K562 (cell line): ENCODE measurements at regions not wholly inside any gene's neighbourhood (a gene's known extent, or its start where the extent isn't known, plus 50 kb on each side); places are given as distances from the start of the nearest gene placed in this dataset.

Source experiments
- ATAC-seq: fragments of 200-7000 bp; cut with Tn5 transposase; 3 replicates; pipeline ENCODE4 v1.9.1; 2020; ENCODE audit warnings: moderate library complexity
- BruUV-seq: library from RNA; stranded (reverse); fragments of 400-500 nt; replicated peaks from 2 replicates; lab custom pipeline; 2021; lab: Mats Ljungman, UMichigan
- CTCF ChIA-PET: fragments of 300-600 bp; formaldehyde crosslinking; extraction: SDS; loops from one replicate; lab custom pipeline; 2021; ENCODE audit warnings: low intra/inter-chr PET ratio; lab: Yijun Ruan, JAX
- POLR2A ChIA-PET: fragments of 300-600, 350-650 bp; sonication (Branson Sonifier 250); formaldehyde crosslinking; extraction: SDS; loops from one replicate; lab custom pipeline; 2021; ENCODE audit warnings: antibody characterized with exemption, inconsistent platforms; lab: Yijun Ruan, JAX
- DNase-seq, 4 experiments: peaks; one replicate each; pipeline versions ENCODE4 v3.0.0 to v3.0.0-alpha.2; 2011 to 2018; ENCODE audit warnings: low spot score in 3 of 4, mixed read lengths in 3 of 4; ENCODE audit errors: extremely low read depth in 1 of 4
- FAIRE-seq: peaks from 2 replicates; lab custom pipeline; 2011; peaks lifted over from hg19 to GRCh38; lab: Jason Lieb, UNC
- H2AFZ ChIP-seq: 2 replicates; pipeline ENCODE4 v1.6.0; 2011; ENCODE audit warnings: low read depth, low read length, control low read depth, inconsistent platforms
- H3K27ac ChIP-seq: fragments of 200-600 bp; 3 replicates; pipeline ENCODE4 v1.8.0; 2011; ENCODE audit warnings: low read depth, mild to moderate bottlenecking, control low read depth, inconsistent platforms, low read length, moderate library complexity, mixed read lengths; ENCODE audit errors: extremely low read depth
- H3K27me3 ChIP-seq, 2 experiments: fragments of 300-600 bp in 1 of 2; 2 replicates in 1 of 2; 3 replicates in 1 of 2; pipeline versions ENCODE4 v1.6.0 to v1.8.0; 2011; ENCODE audit warnings: inconsistent platforms in 2 of 2, low read length in 2 of 2, mild to moderate bottlenecking in 1 of 2, mixed read lengths in 1 of 2, moderate library complexity in 1 of 2; ENCODE audit not compliant: control insufficient read depth in 2 of 2, insufficient read depth in 2 of 2
- H3K36me3 ChIP-seq: fragments of 300-600 bp; 3 replicates; pipeline ENCODE4 v1.8.0; 2011; ENCODE audit warnings: mild to moderate bottlenecking, low read length, inconsistent platforms; ENCODE audit not compliant: control insufficient read depth, insufficient read depth
- H3K4me1 ChIP-seq, 2 experiments: fragments of 200-600 bp in 1 of 2; replicated peaks in 1 of 2; 2 replicates in 1 of 2; 3 replicates in 1 of 2; pipeline versions ENCODE4 v1.5.1 to v1.8.0; 2011; ENCODE audit warnings: inconsistent platforms in 2 of 2, low read length in 2 of 2, mild to moderate bottlenecking in 1 of 2, mixed read lengths in 1 of 2, moderate library complexity in 1 of 2; ENCODE audit not compliant: control insufficient read depth in 2 of 2, insufficient read depth in 2 of 2
- H3K4me2 ChIP-seq: 2 replicates; pipeline ENCODE4 v1.6.1; 2011; ENCODE audit warnings: low read length, control low read depth, inconsistent platforms, mixed read lengths; ENCODE audit not compliant: insufficient read depth
- H3K4me3 ChIP-seq: fragments of 200-600 bp; sonication (generic), shearing (Covaris generic); 2 replicates; pipeline ENCODE4 v1.5.1; 2016; ENCODE audit warnings: control low read depth, inconsistent platforms
- H3K79me2 ChIP-seq: fragments of 200-600 bp; 3 replicates; pipeline ENCODE4 v1.8.0; 2011; ENCODE audit warnings: low read length, inconsistent platforms; ENCODE audit not compliant: control insufficient read depth, insufficient read depth
- H3K9ac ChIP-seq, 2 experiments: 2 replicates each; pipeline versions ENCODE4 v1.6.0 to v1.6.1; 2011; ENCODE audit warnings: low read depth in 2 of 2, low read length in 2 of 2, control low read depth in 1 of 2, inconsistent platforms in 1 of 2, mild to moderate bottlenecking in 1 of 2, mixed read lengths in 1 of 2; ENCODE audit not compliant: insufficient read depth in 1 of 2
- H3K9me1 ChIP-seq: one replicate; pipeline ENCODE4 v1.6.0; 2011; ENCODE audit warnings: inconsistent platforms, mild to moderate bottlenecking, low read length, moderate library complexity; ENCODE audit not compliant: control insufficient read depth, insufficient read depth
- H3K9me3 ChIP-seq: replicated peaks from 2 replicates; pipeline ENCODE4 v1.5.1; 2011; ENCODE audit warnings: low read depth, low read length, inconsistent platforms; ENCODE audit not compliant: control insufficient read depth, insufficient read depth
- H4K20me1 ChIP-seq: replicated peaks from 2 replicates; pipeline ENCODE4 v1.6.1; 2011; ENCODE audit warnings: low read length, inconsistent platforms, mixed read lengths; ENCODE audit not compliant: control insufficient read depth, insufficient read depth
- ELF1 ChIP-seq: fragments of 200-800 bp; sonication (Bioruptor generic); IDR thresholded peaks from 2 replicates; pipeline ENCODE4 v1.6.1; 2016; ENCODE audit warnings: missing genetic modification characterization, missing compliant biosample characterization
- FOXK2 ChIP-seq, 2 experiments: fragments of 450-650 bp; IDR thresholded peaks in 1 of 2; conservative IDR thresholded peaks in 1 of 2; 2 replicates each; pipeline ENCODE4 v1.6.1; 2016; ENCODE audit warnings: low read depth in 2 of 2, mild to moderate bottlenecking in 1 of 2
- GATAD2A ChIP-seq: fragments of 450-650 bp; IDR thresholded peaks from 2 replicates; pipeline ENCODE4 v1.6.1; 2017
- HDAC3 ChIP-seq: fragments of 450-650 bp; IDR thresholded peaks from 2 replicates; pipeline ENCODE4 v1.6.1; 2018; ENCODE audit warnings: borderline replicate concordance, mild to moderate bottlenecking, moderate library complexity; ENCODE audit not compliant: partially characterized antibody
- HNRNPUL1 ChIP-seq: fragments of 200-400 bp; formaldehyde crosslinking; IDR thresholded peaks from 2 replicates; pipeline ENCODE4 v1.6.1; 2017; ENCODE audit warnings: low read length
- KDM1A ChIP-seq, 2 experiments: fragments of 450-650 bp; IDR thresholded peaks; 2 replicates each; pipeline ENCODE4 v1.6.1; 2016; ENCODE audit warnings: mild to moderate bottlenecking in 2 of 2
- MAFG ChIP-seq: fragments of 450-650 bp; conservative IDR thresholded peaks from 2 replicates; pipeline ENCODE4 v1.6.1; 2016; ENCODE audit warnings: missing genetic modification characterization, missing compliant biosample characterization
- MCM3 ChIP-seq: fragments of 450-650 bp; IDR thresholded peaks from 2 replicates; pipeline ENCODE4 v1.6.1; 2016
- MXD1 ChIP-seq: fragments of 250-450 bp; sonication (Bioruptor Pico); IDR thresholded peaks from 2 replicates; pipeline ENCODE4 v1.8.0; 2021; ENCODE audit warnings: borderline replicate concordance, mild to moderate bottlenecking, moderate library complexity; ENCODE audit not compliant: poor library complexity, severe bottlenecking
- POLR2H ChIP-seq: IDR thresholded peaks from 2 replicates; pipeline ENCODE4 v1.6.1; 2016; ENCODE audit warnings: missing genetic modification characterization, low read depth, mild to moderate bottlenecking, control low read depth, missing compliant biosample characterization, moderate library complexity
- RBM22 ChIP-seq: fragments of 200-400 bp; formaldehyde crosslinking; IDR thresholded peaks from 2 replicates; pipeline ENCODE4 v1.6.1; 2018; ENCODE audit warnings: low read length, low read depth; ENCODE audit not compliant: poor library complexity, severe bottlenecking
- RBM39 ChIP-seq: fragments of 200-400 bp; formaldehyde crosslinking; optimal IDR thresholded peaks from 2 replicates; pipeline ENCODE3; 2018; ENCODE audit warnings: low read depth, low read length
- SNAPC5 ChIP-seq: fragments of 250-450 bp; sonication (Bioruptor Pico); IDR thresholded peaks from 2 replicates; pipeline ENCODE4 v1.8.0; 2021; ENCODE audit warnings: moderate library complexity, mild to moderate bottlenecking, inconsistent platforms
- USF1 ChIP-seq: sonication (generic); formaldehyde crosslinking; IDR thresholded peaks from 2 replicates; pipeline ENCODE4 v1.9.0; 2022; ENCODE audit warnings: mild to moderate bottlenecking, missing genetic modification reagents
- ZNF12 ChIP-seq: sonication (generic); formaldehyde crosslinking; IDR thresholded peaks from 2 replicates; pipeline ENCODE4 v1.4.0; 2020; ENCODE audit warnings: mild to moderate bottlenecking, missing genetic modification reagents
- ZNF589 ChIP-seq: fragments of 200-800 bp; sonication (Bioruptor generic); IDR thresholded peaks from 2 replicates; pipeline ENCODE4 v1.6.1; 2016; ENCODE audit warnings: low read depth, missing genetic modification characterization, missing compliant biosample characterization
- ZNF695 ChIP-seq: fragments of 450-650 bp; formaldehyde crosslinking; IDR thresholded peaks from 2 replicates; pipeline ENCODE4 v1.4.0; 2020; ENCODE audit warnings: mild to moderate bottlenecking, moderate library complexity
- ZNF77 ChIP-seq: fragments of 250-450 bp; sonication (Bioruptor Pico); IDR thresholded peaks from 2 replicates; pipeline ENCODE4 v1.5.0; 2020
- WGBS: fragments of 100-300 bp; shearing (Covaris generic); methylation state at CpG from one replicate; pipeline ENCODE4 v1.1.6; 2016; ENCODE audit warnings: low coverage, mixed read lengths; ENCODE audit not compliant: insufficient coverage; ENCODE audit errors: missing lambda C conversion rate; 5-methylcytosine and 5-hydroxymethylcytosine counted together
- in situ Hi-C: fragments of 300-500 bp; cut with MboI; formaldehyde crosslinking; loops from 4 replicates; pipeline ENCODE4 v1.15.0; 2018; ENCODE audit warnings: inconsistent platforms, mixed read lengths
- intact Hi-C: fragments of 100-400 bp; cut with micrococcal nuclease; formaldehyde crosslinking; loops from 2 replicates; pipeline ENCODE4 v1.14.2; 2022

GRCh38 chr6:25103603-25104002 lies 167.8 kb upstream of the RIPOR2 start:
- no TSS peak for BruUV-seq
- whole genome bisulfite sequencing: 0% methylated on average over 3 of the region's 3 CpGs
- POLR2A ChIA-PET: no interaction called here
- no peaks in the 10 kb centered on the region for H3K4me1 ChIP-seq
- CTCF ChIA-PET: no interaction called here
- H3K79me2 ChIP-seq: no peaks in the 10 kb centered on the region
- no peak overlapping the region for H3K4me2 ChIP-seq
- no peaks in the 10 kb centered on the region; a peak in 1 of 5 replicates for H3K27me3 ChIP-seq
- H3K36me3 ChIP-seq: no peaks in the 10 kb centered on the region
- intact Hi-C loops: no loop called here
- ATAC-seq (no peak), DNase-seq (no peak), FAIRE-seq (no peak)
- H3K4me3 ChIP-seq: no peak overlapping the region
- TF ChIP-seq KDM1A (IDR thresholded peaks at IDR 0.05) (no peak), ELF1 (no peak), HDAC3 (no peak), MCM3 (no peak), ZNF77 (CRISPR knock-in tag) (no peak), GATAD2A (no peak), RBM39 (no peak), MXD1 (no peak), ZNF12 (CRISPR knock-in tag) (no peak), SNAPC5 (CRISPR knock-in tag) (no peak), ZNF695 (CRISPR knock-in tag) (no peak), MAFG (tag) (no peak), FOXK2 (conservative IDR thresholded peaks at IDR 0.05 in 1 of 2, IDR thresholded peaks at IDR 0.05 in 1 of 2; ENCODE audit: low read depth in 2 of 2) (no peak), ZNF589 (CRISPR knock-in tag) (no peak), HNRNPUL1 (no peak), RBM22 (no peak), POLR2H (tag) (no peak), USF1 (CRISPR knock-in tag) (no peak)
- H3K27ac ChIP-seq: no peak overlapping the region
- H4K20me1 ChIP-seq: no peaks in the 10 kb centered on the region
- no peak overlapping the region for H3K9ac ChIP-seq
- no peaks in the 10 kb centered on the region for H3K9me3 ChIP-seq
- in situ Hi-C loops: no loop called here
- H2AFZ ChIP-seq: no peak overlapping the region
- H3K9me1 ChIP-seq: no peaks in the 10 kb centered on the region
